Right cardiac atrium (tissue), 5 donors: ENCODE measurements at regions not wholly inside any gene's neighbourhood (a gene's known extent, or its start where the extent isn't known, plus 50 kb on each side); places are given as distances from the start of the nearest gene placed in this dataset.
A peak's percentile ranks its signal among the peaks of the same experiment; 100 is the strongest.
"Not testable (repeated sequence)": the region's sequence is repeated elsewhere in the genome, so short reads cannot be mapped to it uniquely, and the experiment has no call there.

Source experiments
- ATAC-seq, 2 donors: fragments of 200-7000 bp; cut with Tn5 transposase; one replicate each; pipeline versions ENCODE4 v1.8.0 to v1.9.1; 2020; ENCODE audit warnings: moderate library complexity in 2 of 2, mild to moderate bottlenecking in 1 of 2
- DNase-seq, 3 donors: peaks; one replicate each; pipeline ENCODE4 v3.0.0-alpha.2; 2020
- H3K27ac ChIP-seq: one replicate; pipeline ENCODE4 v1.5.1; 2013; ENCODE audit warnings: mild to moderate bottlenecking, low read length, control low read depth, moderate library complexity
- H3K27me3 ChIP-seq: one replicate; pipeline ENCODE4 v1.6.1; 2013; ENCODE audit not compliant: control insufficient read depth, insufficient read depth
- H3K4me1 ChIP-seq: one replicate; pipeline ENCODE4 v1.6.1; 2013; ENCODE audit warnings: low read length; ENCODE audit not compliant: control insufficient read depth, insufficient read depth
- H3K4me3 ChIP-seq: one replicate; pipeline ENCODE4 v1.5.1; 2013; ENCODE audit warnings: low read length, control low read depth
- H3K9me3 ChIP-seq: one replicate; pipeline ENCODE4 v1.6.1; 2013; ENCODE audit warnings: low read length; ENCODE audit not compliant: control insufficient read depth
- WGBS: extraction: QIAGEN DNeasy Blood & Tissue Kit; methylation state at CpG from one replicate; pipeline ENCODE4 v1.1.7; 2013; 5-methylcytosine and 5-hydroxymethylcytosine counted together
- intact Hi-C, 4 donors: fragments of 100-400 bp; cut with DNase I; formaldehyde crosslinking; loops; one replicate each; pipeline versions ENCODE4 v1.11.0 to v1.14.0; 2022 to 2023
- donor health status: healthy with polysubstance abuse.
- donor health status: DM: no; HTN: yes; CAD: no.
- donor health status: DM: no; HTN: no; CAD: no.
- donor health status: DM: no; HTN: yes; CAD: no; lungs with severe emphysema.
- donor health status: DM: yes; HTN: yes; CAD: no.

DNA sequence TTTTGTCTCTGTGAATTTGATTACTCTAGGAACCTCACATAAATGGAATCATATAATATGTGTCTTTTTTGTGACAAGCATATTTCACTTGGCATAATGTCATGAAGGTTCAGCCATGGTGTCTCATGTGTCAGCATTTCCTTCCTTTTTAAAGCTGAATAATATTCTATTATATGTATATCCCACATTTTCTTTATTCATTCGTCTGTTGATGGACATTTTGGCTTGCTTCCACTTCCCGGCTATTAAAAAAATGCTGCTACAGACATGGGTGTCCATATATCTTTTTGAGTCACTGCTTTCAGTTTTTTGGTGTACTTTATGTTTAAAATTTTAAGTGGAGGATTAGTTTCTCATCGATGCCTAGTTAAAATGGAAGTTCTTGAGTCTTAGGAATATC, 59.8 kb upstream of the C5orf63 start:
- Histone ChIP-seq H3K27me3 (no peaks in the 10 kb centered on the region), H3K9me3 (no peaks in the 10 kb centered on the region), H3K4me1 (no peaks in the 10 kb centered on the region), H3K4me3 (no peak overlapping the region), H3K27ac (no peak overlapping the region)
- ATAC-seq (no peak), DNase-seq (no peak)
- 64% methylated on average over 3 of the region's 3 CpGs for WGBS
- intact Hi-C loops = no loop called here

DNA sequence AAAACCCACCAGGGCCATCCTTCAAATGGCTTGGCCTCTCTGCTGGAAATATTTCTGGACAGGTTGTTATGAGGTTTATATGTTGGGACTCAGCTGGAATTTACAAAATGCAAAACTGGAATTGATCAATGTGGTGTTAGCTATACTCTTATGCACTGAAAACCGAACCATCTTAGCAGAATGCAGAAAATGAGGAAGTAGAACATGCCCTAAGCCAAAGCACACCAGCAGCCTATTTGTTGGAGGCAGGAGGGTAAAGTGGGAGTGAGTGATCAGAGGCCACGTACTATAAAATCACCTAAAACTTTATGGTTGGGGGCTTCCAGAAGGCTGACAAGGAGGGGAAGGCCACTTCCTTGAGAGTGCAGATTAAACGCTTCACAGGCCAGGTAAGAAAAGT, 63.6 kb upstream of the C5orf63 start:
- DNase-seq = no peak
- intact Hi-C loops = no loop called here
- no peaks in the 10 kb centered on the region for H3K4me1 ChIP-seq
- WGBS = 68% methylated on average over 3 of the region's 3 CpGs
- no peaks in the 10 kb centered on the region for H3K9me3 ChIP-seq
- no peak overlapping the region for H3K27ac ChIP-seq
- H3K4me3 ChIP-seq = no peak overlapping the region
- H3K27me3 ChIP-seq = no peaks in the 10 kb centered on the region
- ATAC-seq = no peak

DNA sequence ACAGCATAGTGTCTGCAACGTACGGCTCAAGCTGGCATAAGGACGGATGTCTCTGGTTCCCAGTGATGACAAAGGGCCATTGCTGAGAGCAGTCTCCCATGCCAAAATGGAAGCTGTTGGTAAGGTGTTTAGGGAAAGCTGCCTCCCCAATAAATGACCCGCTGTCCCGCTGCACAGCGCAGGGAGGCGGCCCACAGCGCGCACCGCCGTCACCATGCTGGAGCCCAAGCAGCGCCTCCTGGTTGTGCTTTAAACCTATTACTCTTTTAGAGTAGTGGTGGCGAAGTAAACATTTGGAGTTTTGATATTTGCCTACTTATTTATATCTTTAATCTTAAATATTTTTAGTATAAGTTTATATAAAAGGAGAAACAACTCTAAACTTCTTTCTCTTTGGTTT, 70.4 kb upstream of the C5orf63 start:
- H3K27me3 ChIP-seq = no peaks in the 10 kb centered on the region
- H3K27ac ChIP-seq = no peak overlapping the region
- no peaks in the 10 kb centered on the region for H3K4me1 ChIP-seq
- no peak overlapping the region for H3K4me3 ChIP-seq
- intact Hi-C loops = no loop called here
- H3K9me3 ChIP-seq = no peaks in the 10 kb centered on the region
- no peak for DNase-seq
- 91% methylated on average over 13 of the region's 13 CpGs for WGBS
- ATAC-seq = no peak

GRCh38 chr5:127153031-127153430, 79.7 kb upstream of the C5orf63 start:
- H3K27ac ChIP-seq = no peak overlapping the region
- 94% methylated on average over 2 of the region's 2 CpGs for WGBS
- DNase-seq (no peak), ATAC-seq (no peak)
- intact Hi-C loops = no loop called here
- no peaks in the 10 kb centered on the region for H3K27me3 ChIP-seq
- no peaks in the 10 kb centered on the region for H3K9me3 ChIP-seq
- H3K4me3 ChIP-seq = no peak overlapping the region
- no peaks in the 10 kb centered on the region for H3K4me1 ChIP-seq

DNA sequence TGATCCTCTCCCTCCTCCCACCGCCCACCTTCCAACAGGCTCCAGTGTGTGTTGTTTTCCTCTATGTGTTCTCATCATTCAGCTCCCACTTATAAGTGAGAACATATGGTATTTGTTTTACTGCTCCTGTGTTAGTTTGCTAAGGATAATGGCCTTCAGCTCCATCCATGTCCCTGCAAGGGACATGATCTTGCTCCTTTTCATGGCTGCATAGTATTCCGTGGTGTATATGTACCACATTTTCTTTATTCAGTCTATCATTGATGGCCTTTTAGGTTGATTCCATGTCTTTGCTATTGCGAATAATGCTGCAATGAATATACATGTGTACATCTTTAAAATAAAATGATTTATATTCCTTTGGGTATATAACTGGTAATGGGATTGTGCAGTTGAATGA, 80.2 kb upstream of the C5orf63 start:
- WGBS = 95% methylated on average over 3 of the region's 3 CpGs
- intact Hi-C loops = no loop called here
- H3K4me1 ChIP-seq = no peaks in the 10 kb centered on the region
- DNase-seq (no peak), ATAC-seq (no peak)
- no peak overlapping the region for H3K27ac ChIP-seq
- no peak overlapping the region for H3K4me3 ChIP-seq
- no peaks in the 10 kb centered on the region for H3K27me3 ChIP-seq
- H3K9me3 ChIP-seq = no peaks in the 10 kb centered on the region

GRCh38 chr5:127163750-127164149, 90.4 kb upstream of the C5orf63 start:
- DNase-seq (no peak), ATAC-seq (no peak)
- H3K4me1 ChIP-seq = no peaks in the 10 kb centered on the region
- no peaks in the 10 kb centered on the region for H3K9me3 ChIP-seq
- H3K4me3 ChIP-seq = no peak overlapping the region
- no peak overlapping the region for H3K27ac ChIP-seq
- H3K27me3 ChIP-seq = no peaks in the 10 kb centered on the region
- intact Hi-C loops = no loop called here

GRCh38 chr5:127170918-127171600, 97.8 kb upstream of the C5orf63 start:
- ATAC-seq = no peak
- no peak for DNase-seq
- WGBS = 86% methylated on average over 10 of the region's 10 CpGs
- no peak overlapping the region for H3K27ac ChIP-seq
- H3K9me3 ChIP-seq = no peaks in the 10 kb centered on the region
- H3K4me1 ChIP-seq = no peaks in the 10 kb centered on the region
- H3K4me3 ChIP-seq = no peak overlapping the region
- no peaks in the 10 kb centered on the region for H3K27me3 ChIP-seq
- intact Hi-C loops = no loop called here

GRCh38 chr5:127176769-127177168, 103.5 kb upstream of the C5orf63 start:
- Histone ChIP-seq H3K4me1 (no peaks in the 10 kb centered on the region), H3K4me3 (no peak overlapping the region), H3K9me3 (no peaks in the 10 kb centered on the region), H3K27me3 (no peaks in the 10 kb centered on the region), H3K27ac (no peak overlapping the region)
- DNase-seq = no peak
- no peak for ATAC-seq
- intact Hi-C loops = no loop called here
- 60% methylated on average over 2 of the region's 2 CpGs for WGBS

GRCh38 chr5:127182631-127183030, 108.0 kb upstream of the MEGF10 start:
- DNase-seq, intact Hi-C loops, H3K4me3 ChIP-seq, H3K27me3 ChIP-seq, H3K9me3 ChIP-seq, H3K27ac ChIP-seq, ATAC-seq, H3K4me1 ChIP-seq: not testable (repeated sequence)
- WGBS = 93% methylated on average over 8 of the region's 8 CpGs

DNA sequence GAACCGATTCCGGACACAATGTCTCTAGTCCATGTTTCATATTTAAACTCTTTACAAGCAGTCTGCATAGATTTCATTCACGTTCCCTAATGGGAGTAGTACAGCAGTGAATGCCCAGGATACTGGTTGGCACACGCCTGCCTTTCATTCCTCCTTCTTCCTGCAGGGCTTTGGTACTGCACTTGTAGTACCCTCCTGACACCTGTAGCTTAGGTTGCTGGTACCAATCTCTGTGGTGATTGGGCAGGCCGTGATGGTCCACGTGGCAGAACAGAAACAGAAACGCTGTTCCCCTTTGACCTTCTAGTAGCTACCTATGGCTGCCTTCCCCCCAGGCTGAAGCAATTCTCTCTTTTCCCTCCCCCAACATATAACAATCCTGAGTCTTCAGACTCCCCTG, 107.3 kb upstream of the MEGF10 start:
- ATAC-seq = no peak
- H3K27ac ChIP-seq = no peak overlapping the region
- WGBS = 91% methylated on average over 7 of the region's 7 CpGs

DNA sequence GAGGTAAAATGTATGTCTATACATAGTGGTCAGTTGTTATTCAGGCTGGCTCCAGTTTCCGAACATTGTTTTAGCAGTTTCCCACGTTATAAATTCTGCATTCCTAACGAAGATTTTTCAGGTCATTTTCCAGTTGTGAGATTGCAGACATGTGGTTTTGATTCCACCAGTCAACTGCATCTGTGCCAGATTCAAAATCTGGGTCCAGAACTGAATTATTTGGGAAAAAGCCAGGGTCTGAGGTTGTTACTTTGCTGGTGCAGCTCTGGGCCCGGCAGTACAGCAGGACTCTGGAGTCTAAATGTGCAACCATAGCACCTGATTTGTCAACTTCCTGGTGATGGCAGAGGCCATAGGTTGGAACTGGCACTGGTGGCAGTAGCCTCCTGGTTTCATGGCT, 105.7 kb upstream of the MEGF10 start:
- no peak overlapping the region for H3K27ac ChIP-seq
- ATAC-seq = no peak
- H3K4me1 ChIP-seq = no peaks in the 10 kb centered on the region
- DNase-seq = peak in 1 of 3 donors; percentile 36
- 57% methylated on average over 4 of the region's 4 CpGs for WGBS
- intact Hi-C loops = no loop called here
- no peak overlapping the region for H3K4me3 ChIP-seq
- no peaks in the 10 kb centered on the region for H3K9me3 ChIP-seq
- no peaks in the 10 kb centered on the region for H3K27me3 ChIP-seq

More for the DNA sequence above, 107.3 kb upstream of the MEGF10 start:
- H3K27me3 ChIP-seq = no peaks in the 10 kb centered on the region
- intact Hi-C loops = no loop called here
- no peaks in the 10 kb centered on the region for H3K9me3 ChIP-seq
- no peak for DNase-seq
- no peaks in the 10 kb centered on the region for H3K4me1 ChIP-seq
- H3K4me3 ChIP-seq = no peak overlapping the region

GRCh38 chr5:127186657-127187056, 103.9 kb upstream of the MEGF10 start:
- no peaks in the 10 kb centered on the region for H3K27me3 ChIP-seq
- H3K4me3 ChIP-seq = no peak overlapping the region
- no peak overlapping the region for H3K27ac ChIP-seq
- DNase-seq (no peak), ATAC-seq (no peak)
- intact Hi-C loops = no loop called here
- no peaks in the 10 kb centered on the region for H3K9me3 ChIP-seq
- WGBS = 78% methylated on average over 6 of the region's 6 CpGs
- H3K4me1 ChIP-seq = no peaks in the 10 kb centered on the region
